ENCODE measurements at regions not wholly inside any gene's neighbourhood (a gene's known extent, or its start where the extent isn't known, plus 50 kb on each side); places are given as distances from the start of the nearest gene placed in this dataset.

- Histone ChIP-seq H3K36me3 (no peaks in the 10 kb centered on the region), H3K27ac (no peak overlapping the region), H3K27me3 (no peaks in the 10 kb centered on the region), H3K4me1 (peaks cover 0 to 11% (median 0%) of the 10 kb centered on the region in 4 donors), H3K9me3 (no peaks in the 10 kb centered on the region), H3K4me3 (no peak overlapping the region)
- WGBS, 2 donors = 24 to 26% methylated on average over 9 of the region's 9 CpGs
- no peak for DNase-seq (ENCODE audit: low spot score in 2 of 2)
- TF ChIP-seq CTCF (IDR thresholded peaks at IDR 0.05) (no peak), POLR2A (IDR thresholded peaks at IDR 0.05) (no peak), EP300 (IDR thresholded peaks at IDR 0.05) (no peak)
These were observed 275.6 kb downstream of the TSHZ3 start for GRCh38 chr19:31073485-31074198.

DNA sequence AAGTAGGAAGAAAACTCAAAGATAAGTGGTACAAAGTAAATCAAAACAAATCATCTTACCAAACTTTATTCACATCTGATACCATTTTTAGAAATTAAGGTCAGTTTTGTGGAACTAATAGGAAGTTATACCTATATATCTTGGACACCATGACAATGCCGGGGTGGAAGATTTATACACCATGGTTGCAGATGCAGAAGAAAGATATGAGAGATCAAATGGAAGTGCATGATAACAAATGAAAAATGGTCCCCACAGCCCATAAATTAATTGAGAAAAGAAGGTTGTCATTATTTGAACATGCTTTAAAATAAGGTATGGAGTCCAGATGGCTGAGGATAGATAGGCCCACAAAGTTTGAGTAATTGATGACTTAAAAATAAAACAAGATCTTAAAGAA lies 276.8 kb downstream of the TSHZ3 start:
- 83 to 88% methylated on average over 1 of the region's 1 CpG for WGBS, 2 donors
- no peaks in the 10 kb centered on the region for H3K9me3 ChIP-seq
- no peak overlapping the region for H3K27ac ChIP-seq
- TF ChIP-seq CTCF (IDR thresholded peaks at IDR 0.05) (no peak), POLR2A (IDR thresholded peaks at IDR 0.05) (no peak), EP300 (IDR thresholded peaks at IDR 0.05) (no peak)
- no peaks in the 10 kb centered on the region for H3K27me3 ChIP-seq
- H3K4me1 ChIP-seq = peaks cover 0 to 11% (median 0%) of the 10 kb centered on the region in 4 donors
- no peak for DNase-seq (ENCODE audit: low spot score in 2 of 2)
- H3K36me3 ChIP-seq = no peaks in the 10 kb centered on the region
- H3K4me3 ChIP-seq = no peak overlapping the region

DNA sequence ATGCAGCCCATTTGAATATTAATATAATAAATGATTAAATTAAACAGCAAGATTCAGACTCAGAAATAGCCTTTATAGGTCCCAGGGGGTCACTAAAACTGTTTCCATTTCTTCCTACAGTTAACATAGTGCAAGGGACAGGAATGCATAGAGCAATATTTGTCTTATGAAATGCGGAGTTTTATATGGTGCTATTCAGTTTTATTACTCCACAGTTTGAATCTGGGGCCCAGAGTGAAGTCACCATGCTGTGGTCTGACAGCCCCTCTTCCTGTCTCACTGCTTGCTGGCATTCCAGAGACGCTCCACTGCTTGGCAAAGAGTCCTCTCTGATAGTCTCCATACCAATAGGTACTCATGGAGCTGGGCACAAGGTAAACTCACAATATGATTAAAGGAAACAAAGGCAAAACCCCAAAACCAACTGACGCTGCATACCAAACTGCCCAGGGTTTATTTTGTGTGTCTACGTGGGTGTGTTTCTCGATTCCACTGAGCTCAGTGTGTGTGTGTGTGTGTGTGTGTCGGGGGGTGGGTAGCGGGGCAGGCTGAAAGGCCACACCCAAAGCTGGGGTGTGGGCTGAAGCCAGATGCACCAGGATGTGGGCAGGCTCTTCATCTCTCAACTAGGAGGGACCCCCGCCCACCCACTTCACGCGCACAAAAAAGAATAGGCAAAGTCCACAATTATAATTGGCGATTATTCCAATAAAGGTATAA lies 277.9 kb downstream of the TSHZ3 start:
- no peak for TF ChIP-seq EP300 (IDR thresholded peaks at IDR 0.05)
- no peak for TF ChIP-seq POLR2A (IDR thresholded peaks at IDR 0.05)
- TF ChIP-seq CTCF (IDR thresholded peaks at IDR 0.05) = no peak
- Histone ChIP-seq H3K27ac (no peak overlapping the region), H3K36me3 (no peaks in the 10 kb centered on the region), H3K27me3 (no peaks in the 10 kb centered on the region), H3K4me3 (no peak overlapping the region), H3K9me3 (no peaks in the 10 kb centered on the region), H3K4me1 (peaks cover 0 to 16% (median 0%) of the 10 kb centered on the region in 4 donors)
- 52 to 57% methylated on average over 11 of the region's 11 CpGs for WGBS, 2 donors
- DNase-seq (ENCODE audit: low spot score in 2 of 2) = no peak

- Histone ChIP-seq H3K4me1 (peaks cover 0 to 21% (median 0%) of the 10 kb centered on the region in 4 donors), H3K27me3 (no peaks in the 10 kb centered on the region), H3K36me3 (no peaks in the 10 kb centered on the region), H3K27ac (no peak overlapping the region), H3K4me3 (no peak overlapping the region), H3K9me3 (no peaks in the 10 kb centered on the region)
- WGBS, 2 donors = 46 to 52% methylated on average over 15 of the region's 15 CpGs
- no peak for DNase-seq (ENCODE audit: low spot score in 2 of 2)
- TF ChIP-seq EP300 (IDR thresholded peaks at IDR 0.05) (no peak), POLR2A (IDR thresholded peaks at IDR 0.05) (no peak), CTCF (IDR thresholded peaks at IDR 0.05) (no peak)
These were observed 278.8 kb downstream of the TSHZ3 start for GRCh38 chr19:31070146-31071065.

Measured in tibial nerve (tissue), 4 donors.